ENCODE measurements at regions not wholly inside any gene's neighbourhood (a gene's known extent, or its start where the extent isn't known, plus 50 kb on each side); places are given as distances from the start of the nearest gene placed in this dataset.

DNA sequence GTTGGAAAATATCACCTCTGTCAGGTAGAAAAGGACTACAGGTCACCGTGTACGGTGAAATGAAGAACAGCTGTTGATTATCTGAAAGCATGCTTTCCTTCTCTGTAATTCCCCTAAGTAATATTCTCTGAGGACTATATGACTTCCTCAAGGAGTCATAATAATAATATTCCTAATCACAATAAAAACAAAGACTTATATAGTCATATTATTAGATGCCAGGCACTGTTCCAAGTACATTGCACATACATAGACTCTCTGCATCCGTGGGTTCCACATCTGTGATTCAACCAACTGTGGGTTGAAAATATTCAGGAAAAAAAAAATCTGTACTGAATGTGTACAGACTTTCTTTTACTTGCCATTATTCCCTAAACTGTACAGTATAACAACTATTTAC lies 512.4 kb upstream of the ID2 start:
- TF ChIP-seq FOXM1 (IDR thresholded peaks at IDR 0.05; ENCODE audit: borderline replicate concordance, low read depth) (no peak), RAD21 (IDR thresholded peaks at IDR 0.05; ENCODE audit: low read depth) (no peak), TEAD4 (IDR thresholded peaks at IDR 0.05) (no peak), CEBPB (IDR thresholded peaks at IDR 0.05) (no peak), CREB1 (IDR thresholded peaks at IDR 0.05; ENCODE audit: low read depth) (no peak), YY1 (IDR thresholded peaks at IDR 0.05; ENCODE audit: low read depth) (no peak)

- no peak for TF ChIP-seq TEAD4 (IDR thresholded peaks at IDR 0.05)
- no peak for TF ChIP-seq REST (IDR thresholded peaks at IDR 0.05; ENCODE audit: low read depth)
- no peak for TF ChIP-seq EP300 (IDR thresholded peaks at IDR 0.05; ENCODE audit: borderline replicate concordance)
- TF ChIP-seq NFIC (IDR thresholded peaks at IDR 0.05): no peak
- TF ChIP-seq, protein P1, sequence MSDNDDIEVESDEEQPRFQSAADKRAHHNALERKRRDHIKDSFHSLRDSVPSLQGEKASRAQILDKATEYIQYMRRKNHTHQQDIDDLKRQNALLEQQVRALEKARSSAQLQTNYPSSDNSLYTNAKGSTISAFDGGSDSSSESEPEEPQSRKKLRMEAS (IDR thresholded peaks at IDR 0.05): no peak
- TF ChIP-seq EGR1 (IDR thresholded peaks at IDR 0.05): no peak
- no peak for TF ChIP-seq FOXM1 (IDR thresholded peaks at IDR 0.05; ENCODE audit: borderline replicate concordance, low read depth)
- no peak for TF ChIP-seq CREB1 (IDR thresholded peaks at IDR 0.05; ENCODE audit: low read depth)
- no peak for TF ChIP-seq TCF12 (IDR thresholded peaks at IDR 0.05; ENCODE audit: low read depth)
- no peak for TF ChIP-seq TAF1 (IDR thresholded peaks at IDR 0.05; ENCODE audit: low read depth)
- no peak for TF ChIP-seq RAD21 (IDR thresholded peaks at IDR 0.05; ENCODE audit: low read depth)
- TF ChIP-seq USF1 (IDR thresholded peaks at IDR 0.05): no peak
- TF ChIP-seq YY1 (IDR thresholded peaks at IDR 0.05; ENCODE audit: low read depth): no peak
- TF ChIP-seq ZBTB7A (IDR thresholded peaks at IDR 0.05; ENCODE audit: low read depth): no peak
- no peak for TF ChIP-seq CEBPB (IDR thresholded peaks at IDR 0.05)
These were observed 511.1 kb upstream of the ID2 start for GRCh38 chr2:8170552-8171327.

- TF ChIP-seq REST (IDR thresholded peaks at IDR 0.05; ENCODE audit: low read depth): no peak
- no peak for TF ChIP-seq FOXM1 (IDR thresholded peaks at IDR 0.05; ENCODE audit: borderline replicate concordance, low read depth)
- TF ChIP-seq EGR1 (IDR thresholded peaks at IDR 0.05): no peak
- TF ChIP-seq TAF1 (IDR thresholded peaks at IDR 0.05; ENCODE audit: low read depth): no peak
- no peak for TF ChIP-seq EP300 (IDR thresholded peaks at IDR 0.05; ENCODE audit: borderline replicate concordance)
- TF ChIP-seq CREB1 (IDR thresholded peaks at IDR 0.05; ENCODE audit: low read depth): no peak
- no peak for TF ChIP-seq TCF12 (IDR thresholded peaks at IDR 0.05; ENCODE audit: low read depth)
- no peak for TF ChIP-seq TEAD4 (IDR thresholded peaks at IDR 0.05)
- TF ChIP-seq ZBTB7A (IDR thresholded peaks at IDR 0.05; ENCODE audit: low read depth): no peak
- no peak for TF ChIP-seq RAD21 (IDR thresholded peaks at IDR 0.05; ENCODE audit: low read depth)
- no peak for TF ChIP-seq CEBPB (IDR thresholded peaks at IDR 0.05)
- no peak for TF ChIP-seq USF1 (IDR thresholded peaks at IDR 0.05)
- no peak for TF ChIP-seq YY1 (IDR thresholded peaks at IDR 0.05; ENCODE audit: low read depth)
- TF ChIP-seq NFIC (IDR thresholded peaks at IDR 0.05): no peak
These were observed 510.2 kb upstream of the ID2 start for GRCh38 chr2:8171608-8172007.

DNA sequence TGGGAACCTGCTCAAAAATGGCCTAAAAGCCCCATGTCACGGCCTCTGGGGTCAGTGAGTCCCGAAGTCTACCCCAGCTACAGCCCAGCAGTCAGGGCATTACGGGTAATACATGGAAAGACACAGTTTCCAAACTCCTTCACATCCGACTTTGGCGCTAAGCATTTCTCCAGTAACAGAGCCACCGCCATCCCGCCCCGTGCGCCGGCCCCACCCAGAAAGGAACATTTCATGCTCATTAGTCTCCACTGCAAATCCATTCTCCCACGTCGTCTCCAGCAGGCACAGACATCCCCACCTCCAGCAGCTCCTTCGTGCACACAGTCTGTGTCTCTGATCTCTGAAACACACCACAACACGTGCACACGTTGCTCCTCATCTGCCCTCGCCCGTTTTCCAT lies 509.2 kb upstream of the ID2 start:
- TF ChIP-seq EGR1 (IDR thresholded peaks at IDR 0.05): no peak
- no peak for TF ChIP-seq TCF12 (IDR thresholded peaks at IDR 0.05; ENCODE audit: low read depth)

DNA sequence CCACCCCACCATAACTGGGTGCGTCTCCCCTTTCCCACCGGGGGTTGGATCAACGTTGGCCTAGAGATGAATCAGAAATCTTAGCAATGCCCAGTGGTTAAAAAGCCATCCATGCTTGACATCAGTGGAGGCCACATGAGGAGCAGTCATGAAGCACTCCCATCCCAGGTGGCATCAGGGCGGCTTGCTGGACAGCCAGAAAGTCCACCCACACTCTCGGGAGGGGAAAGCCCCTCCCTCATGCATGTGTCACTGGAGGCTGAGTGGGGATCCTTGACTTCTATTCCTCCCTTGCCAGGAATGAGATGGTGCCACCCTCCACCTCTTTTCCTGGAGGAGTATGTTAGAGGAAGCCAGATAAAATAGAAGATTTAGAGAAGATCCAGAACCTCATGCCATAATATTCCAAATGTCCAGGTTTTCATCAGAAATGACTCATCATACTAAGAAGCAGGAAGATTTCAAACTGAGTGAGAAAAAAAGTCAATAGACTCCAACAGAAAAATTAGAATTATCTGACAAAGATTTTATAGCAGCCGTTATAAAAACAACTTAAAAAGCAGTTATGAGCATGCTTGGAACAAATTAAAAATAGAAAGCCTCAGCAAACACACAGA lies 507.1 kb upstream of the ID2 start:
- TF ChIP-seq NFIC (IDR thresholded peaks at IDR 0.05) (no peak), TCF12 (IDR thresholded peaks at IDR 0.05; ENCODE audit: low read depth) (no peak), TEAD4 (IDR thresholded peaks at IDR 0.05) (no peak), CREB1 (IDR thresholded peaks at IDR 0.05; ENCODE audit: low read depth) (no peak), YY1 (IDR thresholded peaks at IDR 0.05; ENCODE audit: low read depth) (no peak), REST (IDR thresholded peaks at IDR 0.05; ENCODE audit: low read depth) (no peak), USF1 (IDR thresholded peaks at IDR 0.05) (no peak), TAF1 (IDR thresholded peaks at IDR 0.05; ENCODE audit: low read depth) (no peak), ZBTB7A (IDR thresholded peaks at IDR 0.05; ENCODE audit: low read depth) (no peak)
